ENCODE measurements at regions not wholly inside any gene's neighbourhood (a gene's known extent, or its start where the extent isn't known, plus 50 kb on each side); places are given as distances from the start of the nearest gene placed in this dataset.

GRCh38 chr4:181479141-181479540, 764.1 kb upstream of the TENM3 start:
- Histone ChIP-seq H3K36me3 (ENCODE audit: insufficient read depth, low read length) (no peaks in the 10 kb centered on the region), H3K4me1 (ENCODE audit: insufficient read depth, low read length) (peaks cover 59% of the 10 kb centered on the region), H3K27ac (ENCODE audit: low read depth, low read length) (peak overlapping the region; percentile 3; the same call in 1 of the 2 replicates), H3K9me3 (ENCODE audit: insufficient read depth, low read depth, low read length) (no peaks in the 10 kb centered on the region), H3K27me3 (ENCODE audit: insufficient read depth, low read length) (no peaks in the 10 kb centered on the region), H3K4me3 (ENCODE audit: low read length) (no peak overlapping the region), H3K9ac (ENCODE audit: low read depth, low read length) (no peak overlapping the region)
- 0% methylated on average over 1 of the region's 2 CpGs for WGBS

GRCh38 chr4:181484396-181484795, 758.8 kb upstream of the TENM3 start:
- H3K27ac ChIP-seq (ENCODE audit: low read depth, low read length), result no peak overlapping the region
- no CpG with 5 or more reads among the region's 1 CpG for WGBS
- no peak overlapping the region for H3K4me3 ChIP-seq (ENCODE audit: low read length)
- no peaks in the 10 kb centered on the region for H3K36me3 ChIP-seq (ENCODE audit: insufficient read depth, low read length)
- H3K9ac ChIP-seq (ENCODE audit: low read depth, low read length), result no peak overlapping the region
- H3K4me1 ChIP-seq (ENCODE audit: insufficient read depth, low read length), result peaks cover 22% of the 10 kb centered on the region
- no peaks in the 10 kb centered on the region for H3K27me3 ChIP-seq (ENCODE audit: insufficient read depth, low read length)
- H3K9me3 ChIP-seq (ENCODE audit: insufficient read depth, low read depth, low read length), result no peaks in the 10 kb centered on the region

GRCh38 chr4:181488926-181489325, 754.3 kb upstream of the TENM3 start:
- H3K36me3 ChIP-seq (ENCODE audit: insufficient read depth, low read length), result no peaks in the 10 kb centered on the region
- H3K4me3 ChIP-seq (ENCODE audit: low read length), result no peak overlapping the region
- H3K27me3 ChIP-seq (ENCODE audit: insufficient read depth, low read length), result no peaks in the 10 kb centered on the region
- no peak overlapping the region for H3K27ac ChIP-seq (ENCODE audit: low read depth, low read length)
- no peak overlapping the region for H3K9ac ChIP-seq (ENCODE audit: low read depth, low read length)
- peaks cover 5% of the 10 kb centered on the region; the same call in 1 of the 2 replicates for H3K4me1 ChIP-seq (ENCODE audit: insufficient read depth, low read length)
- H3K9me3 ChIP-seq (ENCODE audit: insufficient read depth, low read depth, low read length), result no peaks in the 10 kb centered on the region

- 98% methylated on average over 1 of the region's 1 CpG for WGBS
- Histone ChIP-seq H3K27me3 (ENCODE audit: insufficient read depth, low read length) (no peaks in the 10 kb centered on the region), H3K36me3 (ENCODE audit: insufficient read depth, low read length) (no peaks in the 10 kb centered on the region), H3K4me1 (ENCODE audit: insufficient read depth, low read length) (no peaks in the 10 kb centered on the region), H3K27ac (ENCODE audit: low read depth, low read length) (no peak overlapping the region), H3K9ac (ENCODE audit: low read depth, low read length) (no peak overlapping the region), H3K9me3 (ENCODE audit: insufficient read depth, low read depth, low read length) (no peaks in the 10 kb centered on the region; the same call in 1 of the 2 replicates), H3K4me3 (ENCODE audit: low read length) (no peak overlapping the region)
Measured at GRCh38 chr4:181498148-181498547, 745.1 kb upstream of the TENM3 start.

GRCh38 chr4:181502611-181503010, 740.6 kb upstream of the TENM3 start:
- H3K27ac ChIP-seq (ENCODE audit: low read depth, low read length), result no peak overlapping the region
- H3K4me1 ChIP-seq (ENCODE audit: insufficient read depth, low read length), result peaks cover 14% of the 10 kb centered on the region; the same call in 1 of the 2 replicates
- H3K36me3 ChIP-seq (ENCODE audit: insufficient read depth, low read length), result no peaks in the 10 kb centered on the region
- no peaks in the 10 kb centered on the region for H3K27me3 ChIP-seq (ENCODE audit: insufficient read depth, low read length)
- no peaks in the 10 kb centered on the region; the same call in 1 of the 2 replicates for H3K9me3 ChIP-seq (ENCODE audit: insufficient read depth, low read depth, low read length)
- WGBS, result 92% methylated on average over 8 of the region's 8 CpGs
- no peak overlapping the region for H3K4me3 ChIP-seq (ENCODE audit: low read length)
- H3K9ac ChIP-seq (ENCODE audit: low read depth, low read length), result no peak overlapping the region

GRCh38 chr4:181503687-181504390, 739.4 kb upstream of the TENM3 start:
- Histone ChIP-seq H3K27me3 (ENCODE audit: insufficient read depth, low read length) (no peaks in the 10 kb centered on the region), H3K36me3 (ENCODE audit: insufficient read depth, low read length) (no peaks in the 10 kb centered on the region), H3K4me1 (ENCODE audit: insufficient read depth, low read length) (peaks cover 21% of the 10 kb centered on the region; the same call in 1 of the 2 replicates), H3K9ac (ENCODE audit: low read depth, low read length) (no peak overlapping the region), H3K27ac (ENCODE audit: low read depth, low read length) (no peak overlapping the region), H3K4me3 (ENCODE audit: low read length) (no peak overlapping the region), H3K9me3 (ENCODE audit: insufficient read depth, low read depth, low read length) (no peaks in the 10 kb centered on the region)
- WGBS, result 88% methylated on average over 12 of the region's 12 CpGs

- Histone ChIP-seq H3K4me3 (ENCODE audit: low read length) (no peak overlapping the region), H3K27ac (ENCODE audit: low read depth, low read length) (no peak overlapping the region), H3K9me3 (ENCODE audit: insufficient read depth, low read depth, low read length) (no peaks in the 10 kb centered on the region), H3K9ac (ENCODE audit: low read depth, low read length) (no peak overlapping the region), H3K4me1 (ENCODE audit: insufficient read depth, low read length) (peaks cover 30% of the 10 kb centered on the region; the same call in 1 of the 2 replicates), H3K36me3 (ENCODE audit: insufficient read depth, low read length) (no peaks in the 10 kb centered on the region), H3K27me3 (ENCODE audit: insufficient read depth, low read length) (no peaks in the 10 kb centered on the region)
- 93% methylated on average over 6 of the region's 6 CpGs for WGBS
Measured at GRCh38 chr4:181504924-181505323, 738.3 kb upstream of the TENM3 start.

GRCh38 chr4:181507180-181507835, 735.9 kb upstream of the TENM3 start:
- Histone ChIP-seq H3K9me3 (ENCODE audit: insufficient read depth, low read depth, low read length) (no peaks in the 10 kb centered on the region), H3K4me1 (ENCODE audit: insufficient read depth, low read length) (peaks cover 30% of the 10 kb centered on the region; the same call in 1 of the 2 replicates), H3K27ac (ENCODE audit: low read depth, low read length) (no peak overlapping the region), H3K9ac (ENCODE audit: low read depth, low read length) (no peak overlapping the region), H3K36me3 (ENCODE audit: insufficient read depth, low read length) (no peaks in the 10 kb centered on the region), H3K4me3 (ENCODE audit: low read length) (no peak overlapping the region), H3K27me3 (ENCODE audit: insufficient read depth, low read length) (no peaks in the 10 kb centered on the region)
- WGBS, result 91% methylated on average over 10 of the region's 10 CpGs

- Histone ChIP-seq H3K9me3 (ENCODE audit: insufficient read depth, low read depth, low read length) (no peaks in the 10 kb centered on the region), H3K36me3 (ENCODE audit: insufficient read depth, low read length) (no peaks in the 10 kb centered on the region), H3K27me3 (ENCODE audit: insufficient read depth, low read length) (no peaks in the 10 kb centered on the region), H3K27ac (ENCODE audit: low read depth, low read length) (no peak overlapping the region), H3K9ac (ENCODE audit: low read depth, low read length) (no peak overlapping the region), H3K4me1 (ENCODE audit: insufficient read depth, low read length) (peaks cover 30% of the 10 kb centered on the region; the same call in 1 of the 2 replicates), H3K4me3 (ENCODE audit: low read length) (no peak overlapping the region)
- 70% methylated on average over 6 of the region's 6 CpGs for WGBS
Measured at GRCh38 chr4:181507938-181508337, 735.3 kb upstream of the TENM3 start.

GRCh38 chr4:181508601-181509000, 734.6 kb upstream of the TENM3 start:
- no peak overlapping the region for H3K27ac ChIP-seq (ENCODE audit: low read depth, low read length)
- no peaks in the 10 kb centered on the region for H3K27me3 ChIP-seq (ENCODE audit: insufficient read depth, low read length)
- H3K4me1 ChIP-seq (ENCODE audit: insufficient read depth, low read length), result peaks cover 27% of the 10 kb centered on the region; the same call in 1 of the 2 replicates
- WGBS, result 84% methylated on average over 5 of the region's 6 CpGs
- H3K36me3 ChIP-seq (ENCODE audit: insufficient read depth, low read length), result no peaks in the 10 kb centered on the region
- no peak overlapping the region for H3K4me3 ChIP-seq (ENCODE audit: low read length)
- H3K9me3 ChIP-seq (ENCODE audit: insufficient read depth, low read depth, low read length), result no peaks in the 10 kb centered on the region
- H3K9ac ChIP-seq (ENCODE audit: low read depth, low read length), result no peak overlapping the region

GRCh38 chr4:181509073-181509472, 734.1 kb upstream of the TENM3 start:
- no peak overlapping the region for H3K4me3 ChIP-seq (ENCODE audit: low read length)
- H3K9me3 ChIP-seq (ENCODE audit: insufficient read depth, low read depth, low read length), result no peaks in the 10 kb centered on the region
- no peaks in the 10 kb centered on the region for H3K27me3 ChIP-seq (ENCODE audit: insufficient read depth, low read length)
- no peak overlapping the region for H3K27ac ChIP-seq (ENCODE audit: low read depth, low read length)
- peaks cover 23% of the 10 kb centered on the region; the same call in 1 of the 2 replicates for H3K4me1 ChIP-seq (ENCODE audit: insufficient read depth, low read length)
- no peak overlapping the region for H3K9ac ChIP-seq (ENCODE audit: low read depth, low read length)
- H3K36me3 ChIP-seq (ENCODE audit: insufficient read depth, low read length), result no peaks in the 10 kb centered on the region
- WGBS, result 75% methylated on average over 6 of the region's 6 CpGs

Measured in HUES64 (cell line).